ENCODE measurements at regions not wholly inside any gene's neighbourhood (a gene's known extent, or its start where the extent isn't known, plus 50 kb on each side); places are given as distances from the start of the nearest gene placed in this dataset.
"Not testable (repeated sequence)": the region's sequence is repeated elsewhere in the genome, so short reads cannot be mapped to it uniquely, and the experiment has no call there.

GRCh38 chr15:62325597-62325996 is 160.5 kb upstream of the C2CD4B start:
- DNase-seq = no peak

GRCh38 chr15:62326460-62327011 is 161.5 kb upstream of the C2CD4B start:
- no peak for DNase-seq

- no peak for DNase-seq
Measured at GRCh38 chr15:62327406-62327805, 162.3 kb upstream of the C2CD4B start.

- DNase-seq = not testable (repeated sequence)
Measured at GRCh38 chr15:62332472-62332871, 167.4 kb upstream of the C2CD4B start.

GRCh38 chr15:62334536-62334935 is 169.5 kb upstream of the C2CD4B start:
- DNase-seq = no peak

GRCh38 chr15:62337934-62338333 is 172.8 kb upstream of the C2CD4B start:
- DNase-seq = no peak

GRCh38 chr15:62338497-62338896 is 173.4 kb upstream of the C2CD4B start:
- DNase-seq = no peak

GRCh38 chr15:62342959-62343358 is 177.9 kb upstream of the C2CD4B start:
- DNase-seq = no peak

- no peak for DNase-seq
Measured at GRCh38 chr15:62343397-62343796, 178.3 kb upstream of the C2CD4B start.

GRCh38 chr15:62344806-62345539 is 179.9 kb upstream of the C2CD4B start:
- DNase-seq = peak; percentile 62

GRCh38 chr15:62346168-62346567 is 181.1 kb upstream of the C2CD4B start:
- no peak for DNase-seq

GRCh38 chr15:62348118-62348517 is 183.0 kb upstream of the C2CD4B start:
- no peak for DNase-seq

GRCh38 chr15:62348623-62349022 is 183.5 kb upstream of the C2CD4B start:
- DNase-seq = no peak

GRCh38 chr15:62352817-62353216 is 187.7 kb upstream of the C2CD4B start:
- DNase-seq = no peak

- no peak for DNase-seq
Measured at GRCh38 chr15:62357431-62357830, 192.3 kb upstream of the C2CD4B start.

GRCh38 chr15:62359416-62359815 is 194.3 kb upstream of the C2CD4B start:
- DNase-seq = no peak

GRCh38 chr15:62360332-62361097 is 195.4 kb upstream of the C2CD4B start:
- no peak for DNase-seq

GRCh38 chr15:62362144-62362543 is 197.1 kb upstream of the C2CD4B start:
- no peak for DNase-seq

GRCh38 chr15:62362608-62363007 is 197.5 kb upstream of the C2CD4B start:
- no peak for DNase-seq

- DNase-seq = no peak
Measured at GRCh38 chr15:62363913-62364312, 198.8 kb upstream of the C2CD4B start.

- DNase-seq = no peak
Measured at GRCh38 chr15:62365795-62366442, 200.8 kb upstream of the C2CD4B start.

- no peak for DNase-seq
Measured at GRCh38 chr15:62369454-62369853, 204.4 kb upstream of the C2CD4B start.

- not testable (repeated sequence) for DNase-seq
Measured at GRCh38 chr15:62371683-62372082, 206.6 kb upstream of the C2CD4B start.
